ENCODE measurements at regions not wholly inside any gene's neighbourhood (a gene's known extent, or its start where the extent isn't known, plus 50 kb on each side); places are given as distances from the start of the nearest gene placed in this dataset.

DNA sequence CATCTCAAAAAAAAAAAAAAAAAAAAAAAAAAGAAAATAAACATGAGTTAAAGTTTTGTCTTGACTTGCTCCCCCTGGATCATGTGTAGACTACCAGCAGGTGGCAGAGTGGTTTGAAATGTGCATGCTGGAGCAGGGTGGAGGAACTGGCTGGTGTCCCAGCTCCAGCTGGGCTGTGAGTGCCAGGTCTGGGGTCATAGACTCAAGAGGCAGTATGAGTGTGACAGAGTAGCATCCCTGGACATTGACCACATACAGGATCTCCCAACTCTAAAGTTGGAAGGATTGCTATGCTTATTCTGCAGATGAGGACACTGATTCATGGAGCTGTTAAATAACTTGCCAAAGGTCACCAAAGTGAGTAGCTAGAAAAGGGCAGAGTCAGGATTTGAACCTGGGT is 198.0 kb upstream of the MPHOSPH6 start:
- no peak overlapping the region for H3K27ac ChIP-seq (ENCODE audit: low read depth in 2 of 2, low read length in 2 of 2)
- H3K9me3 ChIP-seq (ENCODE audit: control insufficient read depth in 2 of 2, low read length in 2 of 2), result no peaks in the 10 kb centered on the region
- H3K36me3 ChIP-seq (ENCODE audit: control insufficient read depth in 2 of 2, insufficient read depth in 2 of 2, low read length in 2 of 2), result no peaks in the 10 kb centered on the region
- no peak overlapping the region for H3K9ac ChIP-seq (ENCODE audit: low read depth in 1 of 2, low read length in 2 of 2)
- no peaks in the 10 kb centered on the region for H3K4me1 ChIP-seq (ENCODE audit: control insufficient read depth in 2 of 2, insufficient read depth in 2 of 2, low read length in 2 of 2)
- no peaks in the 10 kb centered on the region for H3K27me3 ChIP-seq (ENCODE audit: control insufficient read depth in 2 of 2, insufficient read depth in 2 of 2, low read length in 2 of 2)
- H3K4me3 ChIP-seq (ENCODE audit: low read length in 2 of 2), result no peak overlapping the region

DNA sequence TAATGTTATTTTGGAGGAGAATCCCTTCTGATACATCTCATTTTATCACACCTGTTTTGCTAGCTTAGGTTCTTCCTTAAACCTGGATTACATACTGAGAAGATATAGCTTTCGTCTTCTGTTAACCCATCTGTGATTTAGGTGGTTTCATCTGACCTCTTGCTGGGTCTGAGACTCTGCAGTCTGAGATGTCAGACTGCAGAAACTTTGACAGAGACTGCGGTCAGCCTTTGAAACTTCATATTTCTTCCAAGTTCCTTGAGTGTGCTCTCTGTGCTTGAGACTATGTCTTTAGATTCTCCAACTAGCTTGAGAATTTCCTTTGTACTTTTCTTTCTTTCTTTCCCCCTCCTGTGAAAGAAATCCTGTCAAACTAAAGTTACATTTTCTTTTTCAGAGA is 196.4 kb upstream of the MPHOSPH6 start:
- no peak overlapping the region for H3K27ac ChIP-seq (ENCODE audit: low read depth in 2 of 2, low read length in 2 of 2)
- H3K9ac ChIP-seq (ENCODE audit: low read depth in 1 of 2, low read length in 2 of 2), result no peak overlapping the region
- no peaks in the 10 kb centered on the region for H3K9me3 ChIP-seq (ENCODE audit: control insufficient read depth in 2 of 2, low read length in 2 of 2)
- no peaks in the 10 kb centered on the region for H3K36me3 ChIP-seq (ENCODE audit: control insufficient read depth in 2 of 2, insufficient read depth in 2 of 2, low read length in 2 of 2)
- H3K4me1 ChIP-seq (ENCODE audit: control insufficient read depth in 2 of 2, insufficient read depth in 2 of 2, low read length in 2 of 2), result no peaks in the 10 kb centered on the region
- no peaks in the 10 kb centered on the region for H3K27me3 ChIP-seq (ENCODE audit: control insufficient read depth in 2 of 2, insufficient read depth in 2 of 2, low read length in 2 of 2)
- no peak overlapping the region for H3K4me3 ChIP-seq (ENCODE audit: low read length in 2 of 2)

- H3K4me1 ChIP-seq (ENCODE audit: control insufficient read depth in 2 of 2, insufficient read depth in 2 of 2, low read length in 2 of 2), result no peaks in the 10 kb centered on the region
- no peaks in the 10 kb centered on the region for H3K36me3 ChIP-seq (ENCODE audit: control insufficient read depth in 2 of 2, insufficient read depth in 2 of 2, low read length in 2 of 2)
- H3K27ac ChIP-seq (ENCODE audit: low read depth in 2 of 2, low read length in 2 of 2), result no peak overlapping the region
- no peak overlapping the region for H3K9ac ChIP-seq (ENCODE audit: low read depth in 1 of 2, low read length in 2 of 2)
- no peak overlapping the region for H3K4me3 ChIP-seq (ENCODE audit: low read length in 2 of 2)
- H3K9me3 ChIP-seq (ENCODE audit: control insufficient read depth in 2 of 2, low read length in 2 of 2), result no peaks in the 10 kb centered on the region
- H3K27me3 ChIP-seq (ENCODE audit: control insufficient read depth in 2 of 2, insufficient read depth in 2 of 2, low read length in 2 of 2), result no peaks in the 10 kb centered on the region
These were observed 194.7 kb upstream of the MPHOSPH6 start for GRCh38 chr16:82364690-82365089.

DNA sequence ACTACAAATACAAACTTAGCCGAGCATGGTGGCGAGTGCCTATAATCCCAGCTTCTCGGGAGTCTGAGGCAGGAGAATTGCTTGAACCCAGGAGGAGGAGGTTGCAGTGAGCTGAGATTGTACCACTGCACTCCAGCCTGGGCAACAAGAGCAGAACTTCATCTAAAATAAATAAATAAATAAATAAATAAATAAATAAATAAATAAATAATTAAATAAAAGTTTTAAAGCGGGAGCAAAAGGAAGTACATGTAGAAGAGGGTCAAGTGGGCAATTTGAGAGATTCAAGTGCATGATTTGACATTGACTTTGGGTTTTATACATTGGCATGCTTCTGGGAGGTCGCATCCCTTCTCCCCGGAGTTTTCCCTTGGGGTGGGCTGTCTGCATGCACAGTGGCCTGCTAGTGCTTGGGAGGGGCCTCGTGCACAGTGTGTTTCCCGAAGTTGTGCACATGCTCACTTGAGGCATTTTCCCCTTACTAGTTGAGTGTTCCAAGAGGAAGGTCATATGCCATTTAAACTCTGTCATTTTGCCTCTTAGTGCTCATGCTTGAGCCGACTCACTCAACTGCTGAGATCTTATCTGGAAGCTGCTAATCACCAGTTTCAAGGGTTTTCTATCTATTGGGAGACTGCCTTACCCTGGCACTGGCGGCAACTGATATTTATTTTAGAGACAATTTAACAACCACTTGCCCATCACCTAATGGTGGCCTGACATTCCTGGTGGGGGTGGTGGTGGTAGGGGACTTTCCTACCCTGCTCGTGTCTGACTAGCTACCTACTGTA is 193.2 kb upstream of the MPHOSPH6 start:
- H3K27ac ChIP-seq (ENCODE audit: low read depth in 2 of 2, low read length in 2 of 2), result no peak overlapping the region
- no peaks in the 10 kb centered on the region for H3K9me3 ChIP-seq (ENCODE audit: control insufficient read depth in 2 of 2, low read length in 2 of 2)
- no peak overlapping the region for H3K9ac ChIP-seq (ENCODE audit: low read depth in 1 of 2, low read length in 2 of 2)
- no peak overlapping the region for H3K4me3 ChIP-seq (ENCODE audit: low read length in 2 of 2)
- no peaks in the 10 kb centered on the region for H3K36me3 ChIP-seq (ENCODE audit: control insufficient read depth in 2 of 2, insufficient read depth in 2 of 2, low read length in 2 of 2)
- H3K4me1 ChIP-seq (ENCODE audit: control insufficient read depth in 2 of 2, insufficient read depth in 2 of 2, low read length in 2 of 2), result no peaks in the 10 kb centered on the region
- H3K27me3 ChIP-seq (ENCODE audit: control insufficient read depth in 2 of 2, insufficient read depth in 2 of 2, low read length in 2 of 2), result no peaks in the 10 kb centered on the region

DNA sequence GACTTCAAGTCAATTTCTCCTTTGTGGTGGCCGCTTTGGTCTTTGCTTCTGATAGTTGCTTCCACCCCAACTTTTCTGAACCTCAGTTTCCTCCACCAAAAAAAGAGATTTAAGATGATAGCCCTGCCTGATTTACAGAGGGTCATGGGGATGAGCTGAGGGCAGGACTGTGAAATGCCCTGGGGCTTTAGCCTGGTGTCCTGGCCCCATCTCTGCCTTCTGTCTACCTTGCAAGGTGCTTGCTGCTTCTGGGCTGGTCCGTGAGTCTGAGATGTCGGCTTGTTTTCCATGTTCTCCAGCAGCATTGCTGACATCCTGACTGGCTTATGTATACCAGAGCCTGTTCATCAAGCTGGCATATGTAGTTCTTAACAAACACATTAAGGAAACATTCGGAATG is 191.9 kb upstream of the MPHOSPH6 start:
- Histone ChIP-seq H3K9me3 (ENCODE audit: control insufficient read depth in 2 of 2, low read length in 2 of 2) (no peaks in the 10 kb centered on the region), H3K4me1 (ENCODE audit: control insufficient read depth in 2 of 2, insufficient read depth in 2 of 2, low read length in 2 of 2) (no peaks in the 10 kb centered on the region), H3K36me3 (ENCODE audit: control insufficient read depth in 2 of 2, insufficient read depth in 2 of 2, low read length in 2 of 2) (no peaks in the 10 kb centered on the region), H3K4me3 (ENCODE audit: low read length in 2 of 2) (no peak overlapping the region), H3K9ac (ENCODE audit: low read depth in 1 of 2, low read length in 2 of 2) (no peak overlapping the region), H3K27ac (ENCODE audit: low read depth in 2 of 2, low read length in 2 of 2) (no peak overlapping the region), H3K27me3 (ENCODE audit: control insufficient read depth in 2 of 2, insufficient read depth in 2 of 2, low read length in 2 of 2) (no peaks in the 10 kb centered on the region)

- Histone ChIP-seq H3K4me3 (ENCODE audit: low read length in 2 of 2) (no peak overlapping the region), H3K27me3 (ENCODE audit: control insufficient read depth in 2 of 2, insufficient read depth in 2 of 2, low read length in 2 of 2) (no peaks in the 10 kb centered on the region), H3K36me3 (ENCODE audit: control insufficient read depth in 2 of 2, insufficient read depth in 2 of 2, low read length in 2 of 2) (no peaks in the 10 kb centered on the region), H3K27ac (ENCODE audit: low read depth in 2 of 2, low read length in 2 of 2) (no peak overlapping the region), H3K4me1 (ENCODE audit: control insufficient read depth in 2 of 2, insufficient read depth in 2 of 2, low read length in 2 of 2) (no peaks in the 10 kb centered on the region), H3K9me3 (ENCODE audit: control insufficient read depth in 2 of 2, low read length in 2 of 2) (no peaks in the 10 kb centered on the region), H3K9ac (ENCODE audit: low read depth in 1 of 2, low read length in 2 of 2) (no peak overlapping the region)
These were observed 190.2 kb upstream of the MPHOSPH6 start for GRCh38 chr16:82360024-82360783.

GRCh38 chr16:82358606-82359221 is 188.7 kb upstream of the MPHOSPH6 start:
- no peaks in the 10 kb centered on the region for H3K36me3 ChIP-seq (ENCODE audit: control insufficient read depth in 2 of 2, insufficient read depth in 2 of 2, low read length in 2 of 2)
- no peak overlapping the region for H3K4me3 ChIP-seq (ENCODE audit: low read length in 2 of 2)
- H3K9me3 ChIP-seq (ENCODE audit: control insufficient read depth in 2 of 2, low read length in 2 of 2), result no peaks in the 10 kb centered on the region
- no peaks in the 10 kb centered on the region for H3K27me3 ChIP-seq (ENCODE audit: control insufficient read depth in 2 of 2, insufficient read depth in 2 of 2, low read length in 2 of 2)
- no peak overlapping the region for H3K27ac ChIP-seq (ENCODE audit: low read depth in 2 of 2, low read length in 2 of 2)
- no peaks in the 10 kb centered on the region for H3K4me1 ChIP-seq (ENCODE audit: control insufficient read depth in 2 of 2, insufficient read depth in 2 of 2, low read length in 2 of 2)
- no peak overlapping the region for H3K9ac ChIP-seq (ENCODE audit: low read depth in 1 of 2, low read length in 2 of 2)

- H3K4me1 ChIP-seq (ENCODE audit: control insufficient read depth in 2 of 2, insufficient read depth in 2 of 2, low read length in 2 of 2), result no peaks in the 10 kb centered on the region
- no peaks in the 10 kb centered on the region for H3K36me3 ChIP-seq (ENCODE audit: control insufficient read depth in 2 of 2, insufficient read depth in 2 of 2, low read length in 2 of 2)
- no peak overlapping the region for H3K9ac ChIP-seq (ENCODE audit: low read depth in 1 of 2, low read length in 2 of 2)
- no peaks in the 10 kb centered on the region for H3K9me3 ChIP-seq (ENCODE audit: control insufficient read depth in 2 of 2, low read length in 2 of 2)
- H3K4me3 ChIP-seq (ENCODE audit: low read length in 2 of 2), result no peak overlapping the region
- H3K27me3 ChIP-seq (ENCODE audit: control insufficient read depth in 2 of 2, insufficient read depth in 2 of 2, low read length in 2 of 2), result no peaks in the 10 kb centered on the region
- H3K27ac ChIP-seq (ENCODE audit: low read depth in 2 of 2, low read length in 2 of 2), result no peak overlapping the region
These were observed 188.1 kb upstream of the MPHOSPH6 start for GRCh38 chr16:82358161-82358560.

DNA sequence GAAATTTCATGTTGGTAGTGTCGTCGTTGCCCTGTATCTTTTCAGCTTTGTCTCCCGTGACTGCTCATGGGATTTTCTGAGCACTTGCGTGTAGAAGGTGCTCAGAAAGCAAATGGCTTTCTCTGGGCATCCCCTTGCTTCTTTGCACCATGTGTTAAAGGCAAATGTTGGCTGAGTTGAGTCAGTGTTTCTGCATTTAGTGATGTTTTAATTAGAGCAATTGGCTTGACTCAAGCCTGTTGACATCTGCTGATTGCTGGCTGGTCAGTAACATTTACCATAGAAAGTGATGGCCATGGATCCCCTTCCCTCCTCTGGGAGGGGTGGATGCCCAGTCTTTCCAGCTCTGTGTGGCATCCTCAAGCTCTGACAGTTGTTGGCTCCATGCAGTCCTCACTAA is 187.2 kb upstream of the MPHOSPH6 start:
- Histone ChIP-seq H3K4me1 (ENCODE audit: control insufficient read depth in 2 of 2, insufficient read depth in 2 of 2, low read length in 2 of 2) (no peaks in the 10 kb centered on the region), H3K27ac (ENCODE audit: low read depth in 2 of 2, low read length in 2 of 2) (no peak overlapping the region), H3K27me3 (ENCODE audit: control insufficient read depth in 2 of 2, insufficient read depth in 2 of 2, low read length in 2 of 2) (no peaks in the 10 kb centered on the region), H3K9ac (ENCODE audit: low read depth in 1 of 2, low read length in 2 of 2) (no peak overlapping the region), H3K4me3 (ENCODE audit: low read length in 2 of 2) (no peak overlapping the region), H3K9me3 (ENCODE audit: control insufficient read depth in 2 of 2, low read length in 2 of 2) (no peaks in the 10 kb centered on the region), H3K36me3 (ENCODE audit: control insufficient read depth in 2 of 2, insufficient read depth in 2 of 2, low read length in 2 of 2) (no peaks in the 10 kb centered on the region)

GRCh38 chr16:82350560-82350959 is 180.5 kb upstream of the MPHOSPH6 start:
- Histone ChIP-seq H3K4me3 (ENCODE audit: low read length in 2 of 2) (no peak overlapping the region), H3K4me1 (ENCODE audit: control insufficient read depth in 2 of 2, insufficient read depth in 2 of 2, low read length in 2 of 2) (no peaks in the 10 kb centered on the region), H3K9ac (ENCODE audit: low read depth in 1 of 2, low read length in 2 of 2) (no peak overlapping the region), H3K27ac (ENCODE audit: low read depth in 2 of 2, low read length in 2 of 2) (no peak overlapping the region), H3K27me3 (ENCODE audit: control insufficient read depth in 2 of 2, insufficient read depth in 2 of 2, low read length in 2 of 2) (no peaks in the 10 kb centered on the region), H3K9me3 (ENCODE audit: control insufficient read depth in 2 of 2, low read length in 2 of 2) (no peaks in the 10 kb centered on the region), H3K36me3 (ENCODE audit: control insufficient read depth in 2 of 2, insufficient read depth in 2 of 2, low read length in 2 of 2) (no peaks in the 10 kb centered on the region)
